ENCODE measurements at regions not wholly inside any gene's neighbourhood (a gene's known extent, or its start where the extent isn't known, plus 50 kb on each side); places are given as distances from the start of the nearest gene placed in this dataset.

DNA sequence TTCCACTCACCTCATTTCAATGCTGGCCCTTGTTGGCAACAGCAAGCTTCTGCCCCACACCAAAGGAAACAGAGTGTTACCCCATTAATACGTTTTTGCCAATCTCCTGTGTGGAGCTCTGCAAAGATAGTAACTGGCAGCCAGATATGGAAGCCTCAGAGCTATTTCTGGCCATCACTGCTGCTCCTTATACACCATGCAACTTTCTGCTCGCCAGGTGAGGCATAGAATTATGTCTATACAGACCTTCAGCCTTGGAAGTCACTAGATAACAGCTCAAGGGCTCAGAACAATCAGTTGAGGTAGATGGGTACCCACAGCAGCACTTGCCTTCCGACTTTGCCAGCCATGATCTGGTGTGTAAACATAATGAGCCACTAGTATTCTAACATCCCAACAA is 214.8 kb upstream of the ALG10B start:
- no CpG with 5 or more reads among the region's 3 CpGs for WGBS (ENCODE audit: extremely low coverage, insufficient read length, low lambda C conversion rate)
- H3K56ac ChIP-seq (ENCODE audit: insufficient read length, low read depth, low read length): no peak overlapping the region
- no peak overlapping the region for H4K5ac ChIP-seq (ENCODE audit: insufficient read length, low read depth, low read length)
- no peaks in the 10 kb centered on the region for H3K23me2 ChIP-seq (ENCODE audit: insufficient read length, low read depth, low read length, poor library complexity, severe bottlenecking)
- H2BK15ac ChIP-seq (ENCODE audit: low read depth, low read length): no peak overlapping the region
- no peaks in the 10 kb centered on the region for H3K79me1 ChIP-seq (ENCODE audit: insufficient read depth, low read depth, low read length, poor library complexity, severe bottlenecking)
- no peak overlapping the region for H3K9ac ChIP-seq (ENCODE audit: extremely low read depth, insufficient read length, low read length)
- no peak overlapping the region for H3K4ac ChIP-seq (ENCODE audit: low read depth, low read length)
- no peaks in the 10 kb centered on the region for H3K79me2 ChIP-seq (ENCODE audit: insufficient read depth, low read length)
- H3K27me3 ChIP-seq (ENCODE audit: insufficient read depth, low read length): no peaks in the 10 kb centered on the region
- no peaks in the 10 kb centered on the region for H3K4me1 ChIP-seq (ENCODE audit: insufficient read depth, low read length)
- no peak overlapping the region for H3K14ac ChIP-seq (ENCODE audit: insufficient read depth, low read length)
- no peak overlapping the region for H2BK5ac ChIP-seq (ENCODE audit: insufficient read length, low read length)
- H4K8ac ChIP-seq (replicated peaks; ENCODE audit: insufficient read length, low read depth, low read length): no peak overlapping the region
- no peak overlapping the region for H2BK20ac ChIP-seq (ENCODE audit: low read depth, low read length, poor library complexity, severe bottlenecking)
- no peak overlapping the region for H2BK120ac ChIP-seq (ENCODE audit: low read depth, low read length, poor library complexity, severe bottlenecking)
- Mint-ChIP-seq H3K27me3 (ENCODE audit: low read depth) (peaks cover 1% of the 10 kb centered on the region; the same call in 1 of the 2 replicates), H3K4me3 (no peak overlapping the region), H3K4me1 (no peaks in the 10 kb centered on the region), H3K9me3 (peaks cover 93 to 96% of the 10 kb centered on the region in 2 experiments), H3K27ac (no peak overlapping the region), H3K36me3 (ENCODE audit: insufficient read depth in 1 of 3, low read depth in 3 of 3) (peaks cover 4 to 23% (median 9%) of the 10 kb centered on the region in 3 experiments; a peak in 6 of 7 replicates)
- no peak overlapping the region for H4K91ac ChIP-seq (ENCODE audit: insufficient read length, low read depth, low read length)
- TF ChIP-seq, protein P1, sequence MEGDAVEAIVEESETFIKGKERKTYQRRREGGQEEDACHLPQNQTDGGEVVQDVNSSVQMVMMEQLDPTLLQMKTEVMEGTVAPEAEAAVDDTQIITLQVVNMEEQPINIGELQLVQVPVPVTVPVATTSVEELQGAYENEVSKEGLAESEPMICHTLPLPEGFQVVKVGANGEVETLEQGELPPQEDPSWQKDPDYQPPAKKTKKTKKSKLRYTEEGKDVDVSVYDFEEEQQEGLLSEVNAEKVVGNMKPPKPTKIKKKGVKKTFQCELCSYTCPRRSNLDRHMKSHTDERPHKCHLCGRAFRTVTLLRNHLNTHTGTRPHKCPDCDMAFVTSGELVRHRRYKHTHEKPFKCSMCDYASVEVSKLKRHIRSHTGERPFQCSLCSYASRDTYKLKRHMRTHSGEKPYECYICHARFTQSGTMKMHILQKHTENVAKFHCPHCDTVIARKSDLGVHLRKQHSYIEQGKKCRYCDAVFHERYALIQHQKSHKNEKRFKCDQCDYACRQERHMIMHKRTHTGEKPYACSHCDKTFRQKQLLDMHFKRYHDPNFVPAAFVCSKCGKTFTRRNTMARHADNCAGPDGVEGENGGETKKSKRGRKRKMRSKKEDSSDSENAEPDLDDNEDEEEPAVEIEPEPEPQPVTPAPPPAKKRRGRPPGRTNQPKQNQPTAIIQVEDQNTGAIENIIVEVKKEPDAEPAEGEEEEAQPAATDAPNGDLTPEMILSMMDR (conservative IDR thresholded peaks at IDR 0.05): no peak
- H2BK12ac ChIP-seq (ENCODE audit: insufficient read length, low read depth, low read length): no peak overlapping the region
- H3T11ph ChIP-seq (ENCODE audit: low read length): no peak overlapping the region
- peaks cover 53% of the 10 kb centered on the region for H3K9me3 ChIP-seq (ENCODE audit: control insufficient read depth, low read depth, low read length)
- H3K18ac ChIP-seq (ENCODE audit: insufficient read length, low read depth, low read length): no peak overlapping the region
- H2AFZ ChIP-seq (ENCODE audit: low read length): no peak overlapping the region
- no peak overlapping the region for H3K27ac ChIP-seq (ENCODE audit: insufficient read length, low read depth, low read length)
- H2AK5ac ChIP-seq (ENCODE audit: insufficient read length, low read length): no peak overlapping the region
- no peak overlapping the region for H3K23ac ChIP-seq (ENCODE audit: insufficient read length, low read depth, low read length)
- H3K4me2 ChIP-seq (ENCODE audit: insufficient read depth, insufficient read length, low read length): no peak overlapping the region
- DNase-seq: no peak
- no peaks in the 10 kb centered on the region for H4K20me1 ChIP-seq (ENCODE audit: control insufficient read depth, insufficient read depth, insufficient read length)
